H9 (cell line): ENCODE measurements at regions not wholly inside any gene's neighbourhood (a gene's known extent, or its start where the extent isn't known, plus 50 kb on each side); places are given as distances from the start of the nearest gene placed in this dataset.

Experiments used
- DNase-seq: peaks from one replicate; pipeline ENCODE4 v3.0.0-alpha.2; 2017
- H2AFZ ChIP-seq: one replicate; pipeline ENCODE4 v1.6.1; 2013; ENCODE audit warnings: mild to moderate bottlenecking, low read length, control low read depth, moderate library complexity
- H2AK5ac ChIP-seq: 2 replicates; pipeline ENCODE4 v1.6.1; 2013; ENCODE audit warnings: low read length, control low read depth, mixed read lengths; ENCODE audit not compliant: insufficient read length
- H2BK120ac ChIP-seq: one replicate; pipeline ENCODE4 v1.6.1; 2013; ENCODE audit warnings: low read depth, mild to moderate bottlenecking, low read length, control low read depth, inconsistent platforms; ENCODE audit not compliant: poor library complexity, severe bottlenecking
- H2BK12ac ChIP-seq: 2 replicates; pipeline ENCODE4 v1.6.1; 2013; ENCODE audit warnings: low read length, control low read depth, mixed read lengths, low read depth; ENCODE audit not compliant: insufficient read length
- H2BK15ac ChIP-seq: 2 replicates; pipeline ENCODE4 v1.6.1; 2013; ENCODE audit warnings: low read depth, low read length, control low read depth
- H2BK20ac ChIP-seq: one replicate; pipeline ENCODE4 v1.6.1; 2013; ENCODE audit warnings: low read depth, mild to moderate bottlenecking, low read length, control low read depth, inconsistent platforms; ENCODE audit not compliant: poor library complexity, severe bottlenecking
- H2BK5ac ChIP-seq: 2 replicates; pipeline ENCODE4 v1.6.1; 2013; ENCODE audit warnings: low read length, control low read depth, mixed read lengths; ENCODE audit not compliant: insufficient read length
- H3K14ac ChIP-seq: 2 replicates; pipeline ENCODE4 v1.6.1; 2013; ENCODE audit warnings: low read length, control low read depth; ENCODE audit not compliant: insufficient read depth
- H3K18ac ChIP-seq: 2 replicates; pipeline ENCODE4 v1.6.1; 2013; ENCODE audit warnings: low read depth, mild to moderate bottlenecking, mixed read lengths, low read length, control low read depth; ENCODE audit not compliant: insufficient read length
- H3K23ac ChIP-seq: 2 replicates; pipeline ENCODE4 v1.6.1; 2013; ENCODE audit warnings: low read length, control low read depth, mixed read lengths, low read depth; ENCODE audit not compliant: insufficient read length
- H3K23me2 ChIP-seq: 2 replicates; pipeline ENCODE4 v1.6.1; 2013; ENCODE audit warnings: low read depth, mild to moderate bottlenecking, mixed read lengths, low read length, control low read depth; ENCODE audit not compliant: insufficient read length, poor library complexity, severe bottlenecking
- H3K27ac ChIP-seq: 2 replicates; pipeline ENCODE4 v1.5.1; 2013; ENCODE audit warnings: low read length, control low read depth, mixed read lengths, low read depth; ENCODE audit not compliant: insufficient read length
- H3K27me3 ChIP-seq: 2 replicates; pipeline ENCODE4 v1.6.1; 2013; ENCODE audit warnings: low read length, control low read depth, inconsistent platforms; ENCODE audit not compliant: insufficient read depth
- H3K4ac ChIP-seq: 2 replicates; pipeline ENCODE4 v1.6.1; 2013; ENCODE audit warnings: low read depth, mild to moderate bottlenecking, control low read depth, inconsistent platforms, low read length, moderate library complexity
- H3K4me1 ChIP-seq: 2 replicates; pipeline ENCODE4 v1.6.1; 2013; ENCODE audit warnings: low read length, control low read depth, inconsistent platforms; ENCODE audit not compliant: insufficient read depth
- H3K4me2 ChIP-seq: 2 replicates; pipeline ENCODE4 v1.6.1; 2013; ENCODE audit warnings: low read length, control low read depth, mixed read lengths; ENCODE audit not compliant: insufficient read length, insufficient read depth
- H3K56ac ChIP-seq: 2 replicates; pipeline ENCODE4 v1.6.1; 2013; ENCODE audit warnings: low read depth, mild to moderate bottlenecking, mixed read lengths, low read length, control low read depth; ENCODE audit not compliant: insufficient read length
- H3K79me1 ChIP-seq: 2 replicates; pipeline ENCODE4 v1.6.1; 2013; ENCODE audit warnings: low read depth, mild to moderate bottlenecking, moderate library complexity, low read length, control low read depth, inconsistent platforms; ENCODE audit not compliant: insufficient read depth, poor library complexity, severe bottlenecking
- H3K79me2 ChIP-seq: 2 replicates; pipeline ENCODE4 v1.6.1; 2013; ENCODE audit warnings: low read length, control low read depth, inconsistent platforms; ENCODE audit not compliant: insufficient read depth
- H3K9ac ChIP-seq: 2 replicates; pipeline ENCODE4 v1.6.1; 2013; ENCODE audit warnings: low read length, control low read depth, mixed read lengths; ENCODE audit not compliant: insufficient read length; ENCODE audit errors: extremely low read depth
- H3K9me3 ChIP-seq: one replicate; pipeline ENCODE4 v1.6.1; 2013; ENCODE audit warnings: low read depth, low read length, inconsistent platforms; ENCODE audit not compliant: control insufficient read depth
- H3T11ph ChIP-seq: one replicate; pipeline ENCODE4 v1.6.1; 2013; ENCODE audit warnings: mild to moderate bottlenecking, low read length, control low read depth, inconsistent platforms
- H4K20me1 ChIP-seq: one replicate; pipeline ENCODE4 v1.6.1; 2013; ENCODE audit not compliant: control insufficient read depth, insufficient read length, insufficient read depth
- H4K5ac ChIP-seq: 2 replicates; pipeline ENCODE4 v1.6.1; 2013; ENCODE audit warnings: low read depth, mild to moderate bottlenecking, mixed read lengths, low read length, control low read depth; ENCODE audit not compliant: insufficient read length
- H4K8ac ChIP-seq: replicated peaks from 2 replicates; pipeline ENCODE4 v1.6.1; 2013; ENCODE audit warnings: low read length, control low read depth, mixed read lengths, low read depth; ENCODE audit not compliant: insufficient read length
- H4K91ac ChIP-seq: 2 replicates; pipeline ENCODE4 v1.6.1; 2013; ENCODE audit warnings: low read depth, mild to moderate bottlenecking, moderate library complexity, mixed read lengths, low read length, control low read depth; ENCODE audit not compliant: insufficient read length
- H3K27ac Mint-ChIP-seq, 3 experiments: 2 replicates in 2 of 3; 3 replicates in 1 of 3; pipeline ENCODE4 v1.8.0; 2020 to 2021; ENCODE audit warnings: mixed read lengths in 3 of 3, mild to moderate bottlenecking in 1 of 3, moderate library complexity in 1 of 3
- H3K27me3 Mint-ChIP-seq: 2 replicates; pipeline ENCODE4 v1.8.0; 2021; ENCODE audit warnings: low read depth, mild to moderate bottlenecking, moderate library complexity, mixed read lengths
- H3K36me3 Mint-ChIP-seq, 3 experiments: 2 replicates in 2 of 3; 3 replicates in 1 of 3; pipeline ENCODE4 v1.8.0; 2020 to 2021; ENCODE audit warnings: low read depth in 3 of 3, mixed read lengths in 3 of 3; ENCODE audit not compliant: insufficient read depth in 1 of 3
- H3K4me1 Mint-ChIP-seq, 2 experiments: 2 replicates each; pipeline ENCODE4 v1.8.0; 2020; ENCODE audit warnings: mixed read lengths in 2 of 2
- H3K4me3 Mint-ChIP-seq, 2 experiments: 2 replicates in 1 of 2; 3 replicates in 1 of 2; pipeline ENCODE4 v1.8.0; 2020 to 2021; ENCODE audit warnings: mild to moderate bottlenecking in 2 of 2, mixed read lengths in 2 of 2, moderate library complexity in 1 of 2
- H3K9me3 Mint-ChIP-seq, 2 experiments: 2 replicates in 1 of 2; 3 replicates in 1 of 2; pipeline ENCODE4 v1.8.0; 2020; ENCODE audit warnings: mild to moderate bottlenecking in 2 of 2, mixed read lengths in 2 of 2, moderate library complexity in 1 of 2
- CTCF ChIP-seq: fragments of 200-600 bp; sonication (generic); conservative IDR thresholded peaks from 3 replicates; pipeline ENCODE4 v1.8.0; 2021; ENCODE audit warnings: antibody characterized with exemption, mild to moderate bottlenecking
- WGBS: extraction: QIAGEN DNeasy Blood & Tissue Kit; methylation state at CpG from one replicate; pipeline ENCODE4 v1.1.7; 2013; ENCODE audit warnings: missing lambda C conversion rate, low lambda C conversion rate, mixed read lengths; ENCODE audit not compliant: insufficient read length; ENCODE audit errors: extremely low coverage; 5-methylcytosine and 5-hydroxymethylcytosine counted together

- H2BK5ac ChIP-seq = no peak overlapping the region
- H3K9ac ChIP-seq = no peak overlapping the region
- H3K9me3 ChIP-seq = no peaks in the 10 kb centered on the region
- no peaks in the 10 kb centered on the region for H3K23me2 ChIP-seq
- no peak overlapping the region for H3K18ac ChIP-seq
- H3K4me3 Mint-ChIP-seq = no peak overlapping the region
- no peak overlapping the region for H2BK15ac ChIP-seq
- no peak overlapping the region for H3K4ac ChIP-seq
- no peaks in the 10 kb centered on the region for H3K4me1 ChIP-seq
- H3K79me2 ChIP-seq = no peaks in the 10 kb centered on the region
- H3K23ac ChIP-seq = no peak overlapping the region
- no peak overlapping the region for H4K8ac ChIP-seq
- no peak overlapping the region for H2AFZ ChIP-seq
- no peak for TF ChIP-seq CTCF
- no peak overlapping the region for H4K5ac ChIP-seq
- no peak overlapping the region for H2BK20ac ChIP-seq
- no peak overlapping the region for H2BK12ac ChIP-seq
- H3K36me3 Mint-ChIP-seq = no peaks in the 10 kb centered on the region
- WGBS = no CpG with 5 or more reads among the region's 2 CpGs
- no peaks in the 10 kb centered on the region for H3K4me1 Mint-ChIP-seq
- no peaks in the 10 kb centered on the region for H3K27me3 Mint-ChIP-seq
- no peaks in the 10 kb centered on the region for H3K79me1 ChIP-seq
- H3K27me3 ChIP-seq = no peaks in the 10 kb centered on the region
- H2BK120ac ChIP-seq = no peak overlapping the region
- H4K20me1 ChIP-seq = no peaks in the 10 kb centered on the region
- H3K14ac ChIP-seq = no peak overlapping the region
- no peak overlapping the region for H4K91ac ChIP-seq
- H3K4me2 ChIP-seq = no peak overlapping the region
- H3K27ac Mint-ChIP-seq = no peak overlapping the region
- no peak overlapping the region for H3K27ac ChIP-seq
- H2AK5ac ChIP-seq = no peak overlapping the region
- H3K56ac ChIP-seq = no peak overlapping the region
- no peak overlapping the region for H3T11ph ChIP-seq
- no peaks in the 10 kb centered on the region for H3K9me3 Mint-ChIP-seq
- DNase-seq = no peak
These were observed 837.6 kb upstream of the GHITM start for GRCh38 chr10:83301732-83302131.
